Tongue (tissue), 1 donor: ENCODE measurements at regions not wholly inside any gene's neighbourhood (a gene's known extent, or its start where the extent isn't known, plus 50 kb on each side); places are given as distances from the start of the nearest gene placed in this dataset.

Experiments
- DNase-seq: peaks from one replicate; pipeline ENCODE4 v3.0.0-alpha.2; 2015

DNA sequence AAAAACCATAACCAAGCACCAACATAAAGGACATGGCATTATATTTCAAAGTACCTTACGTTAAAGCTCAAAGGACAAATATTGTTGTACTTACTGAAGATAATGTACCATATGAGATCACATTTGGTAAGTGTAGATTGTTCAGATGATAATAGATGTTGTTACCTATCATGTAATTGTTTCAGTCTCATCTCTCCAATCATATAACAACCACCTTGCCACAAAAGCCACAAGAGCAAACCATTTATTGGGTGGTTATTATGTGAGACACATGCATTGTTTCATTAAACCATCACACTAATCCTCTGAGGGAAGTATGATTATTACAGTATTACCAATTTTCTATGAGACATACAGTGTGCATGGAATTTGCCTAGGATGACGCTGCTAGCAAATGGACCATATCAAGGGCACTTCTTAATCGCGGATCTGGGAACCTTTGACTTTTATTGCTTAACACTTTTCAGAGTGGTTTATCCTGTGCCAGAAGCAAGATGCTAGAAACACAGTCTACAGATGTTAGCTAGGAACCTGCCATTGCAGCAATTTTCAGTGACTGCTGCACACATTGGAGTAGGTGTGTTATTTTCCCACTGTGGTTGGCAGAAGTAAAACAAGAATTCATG is 149.8 kb upstream of the AKIRIN2 start:
- DNase-seq = no peak

GRCh38 chr6:87848616-87849015 is 146.6 kb upstream of the AKIRIN2 start:
- DNase-seq = peak; percentile 55

GRCh38 chr6:87847830-87848210 is 145.8 kb upstream of the AKIRIN2 start:
- DNase-seq = no peak

- DNase-seq = no peak
Measured at GRCh38 chr6:87847135-87847829, 145.2 kb upstream of the AKIRIN2 start.

DNA sequence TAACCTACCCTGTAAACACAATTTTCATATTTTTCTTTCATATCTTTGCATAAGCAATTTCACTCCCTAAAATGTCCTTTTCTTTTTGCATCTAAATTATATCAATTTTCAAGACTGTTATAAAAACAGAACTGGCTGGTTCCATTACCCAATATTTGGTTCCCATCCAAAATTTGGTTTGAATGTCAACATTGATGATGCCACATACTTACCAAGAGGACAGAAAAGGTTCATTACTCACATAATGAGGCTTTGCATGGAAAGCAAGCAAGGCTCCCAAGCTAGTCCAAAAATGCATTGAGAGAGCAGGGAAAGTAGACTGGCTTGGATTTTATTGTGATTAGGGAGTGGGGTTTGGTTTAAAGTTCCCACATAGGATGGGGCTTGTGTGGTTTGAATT is 144.4 kb upstream of the AKIRIN2 start:
- DNase-seq = no peak

DNA sequence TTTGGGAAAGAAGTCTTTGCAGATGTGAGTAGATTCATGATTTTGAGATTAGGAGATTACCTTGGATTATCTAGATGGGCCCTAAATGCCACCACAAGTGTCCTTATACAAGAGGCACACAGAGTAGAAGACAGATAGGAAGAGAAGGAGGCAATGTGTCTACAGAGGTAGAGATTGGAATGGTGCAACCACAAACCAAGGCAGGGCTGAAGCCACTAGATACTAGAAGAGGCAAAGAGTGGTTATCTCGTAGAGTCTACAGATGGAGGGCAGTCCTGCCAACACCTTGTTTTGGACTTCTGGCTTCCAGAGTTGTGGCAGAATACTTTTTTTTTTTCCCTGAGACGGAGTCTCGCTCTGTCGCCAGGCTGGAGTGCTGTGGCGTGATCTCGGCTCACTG is 138.3 kb upstream of the AKIRIN2 start:
- DNase-seq = no peak

GRCh38 chr6:87837876-87838275 is 135.8 kb upstream of the AKIRIN2 start:
- DNase-seq = no peak

GRCh38 chr6:87837444-87837843 is 135.4 kb upstream of the AKIRIN2 start:
- DNase-seq = no peak

- DNase-seq = peak; percentile 32
Measured at GRCh38 chr6:87832025-87832825, 130.2 kb upstream of the AKIRIN2 start.

DNA sequence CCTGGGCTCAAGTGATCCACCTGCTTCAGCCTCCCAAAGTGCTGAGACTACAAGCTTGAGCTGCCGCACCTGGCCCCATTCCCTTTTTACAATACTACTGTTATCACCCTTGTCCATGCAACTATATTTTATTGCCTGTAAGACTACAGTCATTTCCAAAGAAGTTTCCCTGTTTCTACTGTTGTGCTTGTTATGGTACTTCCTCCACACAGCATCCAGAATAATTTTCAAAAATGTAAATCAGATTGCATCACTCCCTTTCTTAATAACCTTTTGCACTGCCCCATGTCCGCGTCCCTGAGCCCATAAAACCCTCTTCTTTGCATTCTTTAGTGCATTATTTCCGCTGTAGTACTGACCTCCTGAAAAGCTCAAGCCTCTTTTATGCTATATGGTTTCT is 128.9 kb upstream of the AKIRIN2 start:
- no peak for DNase-seq

- DNase-seq = no peak
Measured at GRCh38 chr6:87829622-87830121, 127.6 kb upstream of the AKIRIN2 start.

DNA sequence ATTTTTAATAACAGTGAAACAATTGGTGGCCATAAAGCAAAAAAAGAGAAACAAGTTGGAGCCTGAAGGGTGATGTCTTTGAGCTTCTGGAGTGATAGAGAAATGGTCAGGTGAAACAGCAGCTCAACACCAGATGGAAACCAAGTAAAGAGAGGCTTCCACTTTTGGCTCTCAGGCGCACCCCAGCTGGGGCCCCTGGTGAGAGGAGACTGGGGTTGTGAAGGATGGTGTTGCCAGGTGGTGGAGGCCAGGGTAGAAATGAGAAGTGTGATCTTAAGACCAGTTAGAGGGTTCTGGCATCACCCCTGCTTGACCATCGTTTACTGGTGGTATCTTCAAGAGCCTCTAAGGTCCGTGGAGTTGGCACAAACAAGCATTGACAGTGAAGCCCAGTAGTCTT is 126.0 kb upstream of the AKIRIN2 start:
- DNase-seq = no peak

- DNase-seq = no peak
Measured at GRCh38 chr6:87827346-87827745, 125.3 kb upstream of the AKIRIN2 start.

- peak; percentile 44 for DNase-seq
Measured at GRCh38 chr6:87826424-87826823, 124.4 kb upstream of the AKIRIN2 start.

DNA sequence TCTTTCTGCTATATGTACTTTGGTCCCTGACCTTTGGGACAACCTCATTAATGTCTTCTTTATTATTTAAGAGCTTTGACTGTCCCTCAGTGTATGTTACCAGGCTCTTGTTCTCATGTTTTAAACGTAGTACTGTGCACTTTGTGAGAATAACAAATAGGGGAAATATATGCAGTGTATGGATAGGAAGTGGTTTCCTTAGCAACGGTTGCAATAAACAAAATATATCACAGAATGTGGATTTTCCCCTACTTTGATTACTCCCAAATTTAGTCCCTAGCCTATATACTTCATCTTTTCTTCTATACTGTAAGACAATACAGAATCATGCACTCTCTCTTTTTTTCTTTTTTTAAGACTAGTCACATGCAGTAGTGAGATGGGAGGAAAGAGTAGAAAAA is 123.8 kb upstream of the AKIRIN2 start:
- DNase-seq = peak; percentile 38

DNA sequence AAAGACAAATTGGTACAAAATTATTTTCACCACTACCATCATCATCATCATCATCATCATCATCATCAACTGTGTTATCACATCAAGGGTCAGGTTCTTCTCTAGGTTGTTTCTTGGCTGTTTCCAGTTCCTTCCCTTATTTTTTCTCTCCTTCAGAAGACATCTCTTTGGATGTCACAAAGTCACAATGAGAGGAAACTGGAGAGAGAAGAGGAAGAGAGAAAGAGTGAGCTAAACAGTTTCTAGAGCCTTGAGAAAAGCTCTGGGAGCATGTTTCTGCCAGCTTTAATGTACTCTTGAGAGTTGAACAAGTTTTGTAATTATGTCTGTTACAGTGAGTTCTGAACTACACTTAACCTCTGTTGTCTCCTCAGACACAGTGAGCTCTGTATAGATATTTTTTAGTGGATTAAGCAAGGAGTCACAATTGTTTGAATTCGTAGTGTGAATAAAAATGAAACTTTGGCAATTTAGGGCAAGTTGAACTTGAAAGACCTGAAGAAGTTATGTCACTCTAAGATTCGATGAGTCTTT is 123.0 kb upstream of the AKIRIN2 start:
- peak; percentile 11 for DNase-seq

- DNase-seq = no peak
Measured at GRCh38 chr6:87822011-87822410, 120.0 kb upstream of the AKIRIN2 start.

- no peak for DNase-seq
Measured at GRCh38 chr6:87820343-87820984, 118.4 kb upstream of the AKIRIN2 start.

DNA sequence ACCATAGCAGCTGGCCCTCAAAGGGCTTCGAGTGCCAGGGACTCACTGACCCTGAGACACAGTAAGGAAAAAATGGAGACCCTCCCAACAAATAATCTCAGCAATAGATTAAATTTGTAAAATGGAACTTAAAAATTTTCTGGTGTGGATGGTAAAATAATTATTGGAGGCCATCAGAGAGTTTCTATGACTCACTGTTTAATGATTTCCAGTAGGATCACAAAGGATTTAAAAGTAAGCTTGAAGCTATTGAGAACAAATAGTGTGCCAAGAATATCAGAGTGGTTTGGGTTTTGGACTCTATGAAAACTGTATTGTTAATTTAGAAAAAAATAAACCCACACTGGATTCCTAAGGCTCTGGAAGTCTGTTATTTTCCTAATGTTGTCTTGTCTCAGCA is 115.2 kb upstream of the AKIRIN2 start:
- no peak for DNase-seq

- no peak for DNase-seq
Measured at GRCh38 chr6:87815449-87815848, 113.4 kb upstream of the AKIRIN2 start.

DNA sequence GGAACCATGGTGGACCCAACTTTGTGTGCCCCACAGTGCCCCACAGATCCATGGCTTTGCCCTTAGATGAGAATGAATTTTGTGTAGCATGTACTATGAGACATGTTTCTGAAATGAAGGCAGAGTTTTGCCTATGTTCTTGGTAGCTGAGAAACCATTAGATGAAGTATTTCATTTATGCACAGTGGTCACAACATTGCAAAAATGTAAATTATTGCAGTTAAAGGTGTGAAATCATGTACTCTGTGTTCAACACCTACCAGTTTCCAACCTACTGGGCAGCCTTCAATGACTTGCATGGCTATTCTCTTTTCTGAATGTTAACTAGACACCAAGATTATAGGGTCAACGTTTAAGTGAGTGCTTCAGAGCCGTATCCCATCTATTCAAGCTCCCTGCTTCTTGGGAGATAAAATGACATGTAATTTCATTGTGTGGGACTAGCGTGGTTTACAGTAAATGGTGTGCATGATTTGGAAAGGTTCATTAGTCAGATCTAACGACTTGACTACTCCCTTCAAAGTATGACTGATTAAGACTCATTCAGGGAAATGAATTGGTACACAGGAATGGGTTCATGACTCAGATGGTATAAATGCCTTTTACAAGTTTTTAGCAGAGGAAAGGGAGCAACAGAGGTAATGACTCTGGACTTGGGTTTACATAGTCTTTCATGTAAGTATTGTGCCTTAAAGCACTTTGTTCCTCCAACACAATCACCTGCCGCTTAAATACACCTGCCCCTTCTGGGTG is 106.1 kb upstream of the AKIRIN2 start:
- DNase-seq = no peak

- no peak for DNase-seq
Measured at GRCh38 chr6:87807475-87807874, 105.4 kb upstream of the AKIRIN2 start.
